ENCODE measurements at regions not wholly inside any gene's neighbourhood (a gene's known extent, or its start where the extent isn't known, plus 50 kb on each side); places are given as distances from the start of the nearest gene placed in this dataset.

DNA sequence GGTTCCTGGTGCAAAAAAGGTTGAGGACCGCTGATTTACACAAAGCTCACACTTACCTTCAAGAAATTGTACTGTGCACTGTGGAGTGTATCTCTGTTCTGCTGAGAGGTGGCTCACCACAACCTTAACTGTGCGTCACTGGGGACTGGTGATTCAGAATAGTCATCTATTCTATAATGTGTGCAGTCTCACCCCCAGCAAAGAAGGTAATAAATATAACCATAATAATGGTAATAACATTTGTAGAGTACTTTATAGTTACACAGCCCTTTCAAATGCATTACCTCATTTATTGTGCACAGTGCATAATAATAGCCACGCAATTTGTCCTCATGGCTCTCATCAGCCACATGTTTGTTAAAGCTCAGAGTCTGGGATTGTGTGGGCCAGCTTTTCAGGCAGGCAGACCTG, 59.4 kb upstream of the DUSP10 start (continued):
- TF ChIP-seq JUND (IDR thresholded peaks at IDR 0.05) (no peak), FOSL1 (IDR thresholded peaks at IDR 0.05; ENCODE audit: low read depth) (no peak), POLR2A (IDR thresholded peaks at IDR 0.05; ENCODE audit: borderline replicate concordance, extremely low read depth, insufficient read depth, insufficient read length) (no peak)

- intact Hi-C loops (cut with micrococcal nuclease): no loop called here
- Histone ChIP-seq H3K9me3 (ENCODE audit: control insufficient read depth in 1 of 2, insufficient read depth in 1 of 2, low read depth in 1 of 2, low read length in 2 of 2) (no peaks in the 10 kb centered on the region), H3K4me2 (ENCODE audit: low read length) (no peak overlapping the region), H2AFZ (ENCODE audit: low read depth, low read length, poor library complexity, severe bottlenecking) (no peak overlapping the region), H4K20me1 (ENCODE audit: insufficient read depth) (no peaks in the 10 kb centered on the region), H3K36me3 (ENCODE audit: control insufficient read depth in 1 of 2, insufficient read depth in 2 of 2, low read length in 2 of 2) (no peaks in the 10 kb centered on the region), H3K27ac (ENCODE audit: low read depth, low read length) (no peak overlapping the region), H3K79me2 (ENCODE audit: insufficient read depth, low read length) (no peaks in the 10 kb centered on the region), H3K4me1 (ENCODE audit: control insufficient read depth in 1 of 2, insufficient read depth in 2 of 2, low read length in 2 of 2) (peaks cover 0 to 4% of the 10 kb centered on the region in 2 experiments; a peak in 2 of 4 replicates), H3K9me2 (ENCODE audit: insufficient read depth) (no peaks in the 10 kb centered on the region), H3K9ac (ENCODE audit: low read length) (no peak overlapping the region), H3K27me3 (ENCODE audit: insufficient read depth, low read length) (no peaks in the 10 kb centered on the region), H3K4me3 (replicated peaks in 1 of 2; ENCODE audit: low read depth in 1 of 2, low read length in 2 of 2) (no peak overlapping the region)
- ChIA-PET RAD21 (ENCODE audit: low non-redundant PET in 1 of 2, low total read pairs in 2 of 2, uncharacterized antibody in 2 of 2, unreplicated experiment in 2 of 2) (no interaction called here), POLR2A (no interaction called here), CTCF (no interaction called here)
- TF ChIP-seq CEBPB (IDR thresholded peaks at IDR 0.05; ENCODE audit: low read depth) (no peak), JUND (IDR thresholded peaks at IDR 0.05) (no peak), ZFX (IDR thresholded peaks at IDR 0.05) (no peak), EGR1 (IDR thresholded peaks at IDR 0.05; ENCODE audit: low read depth) (no peak), REST (IDR thresholded peaks at IDR 0.05; ENCODE audit: low read depth) (no peak)
- ATAC-seq (no peak), DNase-seq (ENCODE audit: low read depth, low spot score) (no peak)
- no TSS peak for BruUV-seq (replicated peaks)
Observed at GRCh38 chr1:221800831-221801230, 58.9 kb upstream of the DUSP10 start.

Measured in HCT116 (cell line).